ENCODE measurements at regions not wholly inside any gene's neighbourhood (a gene's known extent, or its start where the extent isn't known, plus 50 kb on each side); places are given as distances from the start of the nearest gene placed in this dataset.
"Not testable (repeated sequence)": the region's sequence is repeated elsewhere in the genome, so short reads cannot be mapped to it uniquely, and the experiment has no call there.

- DNase-seq = no peak
Observed at GRCh38 chr5:75002271-75002670, 50.1 kb downstream of the GCNT4 start.

DNA sequence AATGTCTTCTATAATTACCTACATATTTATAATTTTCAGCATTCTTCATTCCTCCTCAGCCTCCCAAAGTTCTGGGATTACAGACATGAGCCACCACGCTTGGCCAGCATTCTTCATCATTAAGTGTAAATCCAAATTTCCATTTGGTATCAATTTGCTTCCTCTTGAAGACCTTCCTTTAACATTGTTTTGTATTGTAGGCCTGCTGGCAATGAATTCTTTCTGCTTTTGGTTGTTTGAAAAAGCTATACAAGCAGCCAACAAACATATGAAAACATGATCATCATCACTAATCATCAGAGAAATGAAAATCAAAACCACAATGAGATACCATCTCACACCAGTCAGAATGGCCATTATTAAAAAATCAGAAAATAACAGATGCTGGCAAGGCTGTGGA lies 56.4 kb downstream of the GCNT4 start:
- DNase-seq = no peak

DNA sequence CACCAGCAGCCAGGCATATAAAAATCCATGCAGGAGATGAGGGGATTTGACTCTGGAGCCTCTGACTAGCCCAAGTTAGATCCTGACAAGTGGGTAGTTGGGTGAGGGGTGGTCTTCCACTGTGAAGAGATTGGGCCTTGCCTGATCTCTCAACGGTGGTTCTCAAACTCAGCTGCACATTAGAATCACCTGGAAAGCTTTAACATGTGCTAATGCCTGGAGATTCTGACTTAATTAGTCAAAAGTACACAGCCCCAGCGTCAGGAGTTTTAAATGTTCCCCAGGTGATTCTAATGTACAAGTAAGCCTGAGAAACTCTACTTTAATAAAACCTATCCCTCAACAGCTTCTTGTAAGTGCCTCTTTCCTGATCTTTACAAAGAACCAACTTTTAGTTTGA lies 57.5 kb downstream of the GCNT4 start:
- DNase-seq = no peak

GRCh38 chr5:74993743-74994142 lies 58.6 kb downstream of the GCNT4 start:
- DNase-seq = no peak

GRCh38 chr5:74992791-74993190 lies 59.6 kb downstream of the GCNT4 start:
- no peak for DNase-seq

DNA sequence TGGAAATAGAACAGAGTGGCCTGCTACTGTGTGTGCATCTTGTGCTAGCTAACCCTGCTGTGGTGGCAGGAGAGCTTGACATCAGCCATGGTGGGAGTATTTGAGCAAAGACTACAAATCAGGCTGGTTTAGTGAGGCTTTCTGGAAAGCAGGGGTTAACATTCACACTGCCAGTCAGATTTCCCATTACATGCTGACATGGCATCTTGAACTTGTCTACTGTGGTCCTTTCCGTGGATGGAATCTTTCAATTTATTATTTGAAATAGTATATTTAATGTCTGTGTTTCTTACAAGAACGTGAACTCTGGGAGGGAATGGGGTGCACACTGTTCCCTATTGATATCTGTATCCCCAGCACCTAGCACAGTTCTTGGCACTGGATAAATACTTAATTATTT lies 60.8 kb downstream of the GCNT4 start:
- no peak for DNase-seq

DNA sequence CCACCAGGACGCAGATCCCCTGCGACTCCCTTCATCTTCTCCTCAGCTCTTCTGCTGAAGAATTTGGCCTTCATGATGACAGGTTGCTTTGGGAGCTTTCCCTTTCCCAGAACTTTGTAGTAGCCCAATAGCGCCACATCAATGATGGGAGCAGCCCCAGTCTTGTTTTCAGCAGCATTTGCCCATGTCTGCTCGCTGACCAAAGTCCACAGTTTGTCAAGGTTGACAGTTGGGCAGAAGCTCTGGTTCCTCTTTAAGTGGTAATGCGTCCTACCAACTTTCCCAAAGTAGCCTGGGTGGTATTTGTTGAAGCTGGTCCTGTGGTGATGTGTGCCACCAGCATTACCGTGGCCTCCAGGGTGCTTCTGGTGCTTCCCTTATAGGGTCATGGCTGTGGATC lies 62.2 kb downstream of the GCNT4 start:
- no peak for DNase-seq

- DNase-seq = no peak
Observed at GRCh38 chr5:74988273-74988983, 63.9 kb downstream of the GCNT4 start.

DNA sequence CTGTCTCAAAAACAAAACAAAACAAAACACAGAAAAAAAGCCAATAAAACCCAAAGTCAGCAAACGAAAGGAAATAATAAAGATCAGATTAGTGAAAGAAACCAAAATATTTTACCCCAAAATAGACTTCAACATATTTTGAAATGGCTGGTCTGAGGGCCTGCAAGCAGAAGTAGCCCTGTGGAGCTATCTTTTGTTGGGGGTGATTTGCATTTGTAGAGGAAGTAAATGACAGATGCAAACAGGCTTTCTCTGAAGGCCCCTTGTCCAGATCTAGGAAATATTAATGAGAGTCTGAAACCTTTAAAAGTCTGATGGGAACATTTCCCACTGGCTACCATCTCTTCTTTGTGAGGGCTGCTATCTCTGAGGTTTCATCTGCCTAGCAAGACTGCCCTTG lies 74.0 kb downstream of the GCNT4 start:
- DNase-seq = no peak

DNA sequence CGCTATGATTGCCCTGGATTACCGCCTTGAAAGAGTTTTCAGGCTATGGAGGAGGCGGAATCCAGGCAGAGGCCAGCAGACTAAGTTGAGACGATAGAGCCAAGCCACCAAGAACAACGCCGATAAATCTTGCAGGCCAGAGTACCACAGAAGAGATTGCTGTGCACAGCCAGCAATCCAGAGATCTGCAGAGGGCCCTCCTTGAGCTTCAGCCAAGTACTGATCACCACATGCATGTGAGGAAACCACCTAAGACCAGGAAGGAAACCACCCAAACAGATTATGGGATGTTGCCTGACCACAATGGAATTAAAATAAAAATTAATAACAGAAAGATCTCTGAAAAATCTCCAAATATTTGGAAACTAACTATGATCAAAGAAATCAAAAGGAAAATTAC lies 74.9 kb downstream of the GCNT4 start:
- DNase-seq = no peak

DNA sequence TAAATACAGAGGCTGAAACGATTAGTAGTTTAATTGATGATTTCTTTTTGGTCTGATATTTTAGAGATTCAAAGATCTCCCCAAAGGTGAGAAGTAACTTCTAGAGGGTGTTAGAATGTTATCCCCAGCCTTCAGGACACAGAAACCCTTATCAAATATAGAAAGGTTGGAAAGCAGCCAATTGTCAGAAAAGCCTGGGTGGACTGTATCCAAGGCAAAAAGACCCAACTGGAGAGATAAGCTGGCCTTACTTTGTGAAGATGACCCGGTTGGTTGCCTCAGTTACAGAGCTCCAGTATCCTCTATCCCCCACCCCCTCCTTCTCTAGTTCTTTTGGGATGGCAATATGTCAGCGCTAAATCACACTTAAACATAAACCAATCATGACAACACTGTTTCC lies 75.7 kb downstream of the GCNT4 start:
- no peak for DNase-seq

DNA sequence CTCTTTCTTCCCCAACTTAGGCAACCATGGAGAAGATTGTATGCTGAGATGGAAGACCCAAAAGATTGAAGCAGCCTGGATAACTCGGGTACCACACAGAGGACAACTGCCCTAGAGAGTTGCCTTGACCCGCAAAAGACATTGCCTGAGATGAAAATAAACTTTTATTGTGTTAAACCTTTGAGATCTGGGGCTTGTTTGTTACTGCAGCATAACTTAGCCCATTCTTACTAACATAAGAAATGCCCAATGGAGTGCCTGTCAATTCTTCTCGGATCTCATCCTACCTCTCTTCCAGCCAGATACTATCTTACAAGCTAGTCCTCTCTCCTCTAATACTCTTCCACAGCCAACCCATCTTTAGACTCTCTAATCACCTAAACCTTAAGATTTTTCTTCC lies 76.8 kb downstream of the GCNT4 start:
- DNase-seq = no peak

DNA sequence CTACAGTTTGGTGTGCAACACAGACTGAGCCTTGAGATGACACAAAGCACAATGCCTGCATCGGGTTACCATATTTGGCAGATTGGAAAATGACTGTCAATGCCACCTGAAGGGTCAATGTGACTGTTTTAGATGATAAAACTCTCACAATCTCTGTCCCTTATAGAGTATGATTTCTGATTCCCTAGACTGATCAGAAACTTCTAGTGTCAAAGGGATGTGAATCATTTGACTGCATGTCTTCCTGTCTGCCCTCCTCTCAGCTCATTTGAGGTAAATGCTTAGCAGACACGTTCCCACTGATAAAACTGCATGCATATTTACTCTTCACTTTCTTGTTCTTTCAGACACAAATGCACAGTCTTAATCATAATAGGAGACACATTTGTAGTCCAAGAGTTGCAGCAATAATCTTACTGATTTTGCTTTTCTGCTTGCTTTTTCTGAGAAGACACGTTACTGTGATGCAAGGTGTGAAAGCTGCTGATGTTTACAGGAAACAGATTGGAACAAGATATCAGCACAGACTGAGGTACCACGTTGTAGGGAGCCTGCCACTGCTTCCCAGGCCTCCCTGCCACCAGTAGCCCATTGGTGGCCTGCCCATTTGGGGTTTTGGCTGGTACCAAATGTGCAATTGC lies 77.8 kb downstream of the GCNT4 start:
- DNase-seq = no peak

DNA sequence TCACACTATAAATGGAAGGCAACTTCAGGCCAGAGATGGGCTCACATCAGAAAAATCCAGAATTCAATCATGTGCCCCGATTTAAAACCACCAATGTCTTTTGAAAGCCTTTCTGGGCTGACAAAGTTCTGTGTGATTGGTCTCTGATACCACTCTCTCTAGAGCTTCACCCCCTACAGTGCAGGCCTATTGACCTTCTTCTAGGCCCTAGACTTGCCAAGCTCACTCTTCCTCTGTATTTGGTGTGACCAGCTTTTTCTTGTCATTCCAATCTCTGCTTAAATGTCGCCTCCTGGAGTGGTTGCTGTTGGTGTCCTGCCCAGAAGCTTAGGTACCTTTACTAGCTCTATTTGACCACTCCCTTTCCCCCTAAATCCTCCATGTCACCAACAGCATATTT lies 78.7 kb downstream of the GCNT4 start:
- DNase-seq = no peak

- DNase-seq = no peak
Observed at GRCh38 chr5:74971947-74972460, 80.4 kb downstream of the GCNT4 start.

GRCh38 chr5:74970891-74971290 lies 81.5 kb downstream of the GCNT4 start:
- not testable (repeated sequence) for DNase-seq

DNA sequence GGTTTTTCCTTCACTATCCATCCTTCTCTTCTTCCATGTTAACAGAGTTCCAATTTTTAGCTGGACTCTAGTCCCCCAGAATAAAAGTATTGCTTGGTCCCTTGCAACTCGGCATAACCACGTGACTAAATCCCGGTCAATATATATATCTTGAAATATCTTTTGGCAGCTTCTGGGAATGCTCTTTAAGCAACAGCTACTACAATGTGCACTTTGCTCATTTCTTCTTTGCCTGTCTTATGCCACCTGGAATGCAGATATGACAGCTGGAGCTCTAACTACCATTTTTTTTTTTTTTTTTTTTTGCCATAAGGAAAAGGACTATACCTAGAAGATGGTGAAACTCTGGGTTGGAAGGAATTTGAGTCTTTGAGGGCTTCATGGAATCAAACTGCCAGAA lies 82.6 kb downstream of the GCNT4 start:
- no peak for DNase-seq

- no peak for DNase-seq
Observed at GRCh38 chr5:74966141-74967026, 86.0 kb downstream of the GCNT4 start.

- no peak for DNase-seq
Observed at GRCh38 chr5:74963407-74963806, 89.0 kb downstream of the GCNT4 start.

DNA sequence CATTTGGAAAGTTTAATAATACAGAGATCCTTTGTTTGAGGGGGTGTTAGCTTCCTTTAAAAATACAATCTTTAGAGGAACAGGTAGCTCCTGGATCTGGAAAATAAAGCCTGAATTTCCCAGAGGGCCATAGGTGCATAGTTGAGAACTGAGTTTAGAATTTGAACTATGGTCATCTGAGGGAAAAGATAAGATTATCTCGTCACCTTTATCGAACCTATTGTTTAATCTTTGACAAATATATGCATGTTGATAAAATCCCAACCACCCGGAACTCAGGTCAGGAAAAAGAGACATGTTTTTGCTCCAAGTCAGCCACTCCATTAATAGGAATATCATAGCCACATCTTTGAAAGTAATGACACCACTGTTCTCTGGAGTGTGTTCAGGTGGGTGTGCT lies 91.7 kb upstream of the FAM169A start:
- DNase-seq = no peak

- no peak for DNase-seq
Observed at GRCh38 chr5:74957029-74957784, 91.0 kb upstream of the FAM169A start.

GRCh38 chr5:74956278-74956677 lies 90.1 kb upstream of the FAM169A start:
- DNase-seq = no peak

Measured in tongue (tissue), 1 donor.